Right ventricle myocardium inferior (tissue), 1 donor: ENCODE measurements at regions not wholly inside any gene's neighbourhood (a gene's known extent, or its start where the extent isn't known, plus 50 kb on each side); places are given as distances from the start of the nearest gene placed in this dataset.
"Not testable (repeated sequence)": the region's sequence is repeated elsewhere in the genome, so short reads cannot be mapped to it uniquely, and the experiment has no call there.

Experiments used
- ATAC-seq: fragments of 200-7000 bp; cut with Tn5 transposase; one replicate; pipeline ENCODE4 v1.9.1; 2020; ENCODE audit warnings: mild to moderate bottlenecking, moderate library complexity
- DNase-seq: peaks from one replicate; pipeline ENCODE4 v3.0.0; 2021; ENCODE audit errors: missing footprints
- intact Hi-C: fragments of 100-400 bp; cut with DNase I; formaldehyde crosslinking; loops from one replicate; pipeline ENCODE4 v1.11.0; 2022
- donor health status: DM: no; HTN: yes; CAD: no; lungs with severe emphysema.

- DNase-seq (no peak), ATAC-seq (no peak)
- intact Hi-C loops: loop anchor here (5.0 kb wide), 1 partner anchor 65 kb away; the partner anchor contains the start of gene KLF15
These were observed 64.7 kb downstream of the KLF15 start for GRCh38 chr3:126292318-126293070.

DNA sequence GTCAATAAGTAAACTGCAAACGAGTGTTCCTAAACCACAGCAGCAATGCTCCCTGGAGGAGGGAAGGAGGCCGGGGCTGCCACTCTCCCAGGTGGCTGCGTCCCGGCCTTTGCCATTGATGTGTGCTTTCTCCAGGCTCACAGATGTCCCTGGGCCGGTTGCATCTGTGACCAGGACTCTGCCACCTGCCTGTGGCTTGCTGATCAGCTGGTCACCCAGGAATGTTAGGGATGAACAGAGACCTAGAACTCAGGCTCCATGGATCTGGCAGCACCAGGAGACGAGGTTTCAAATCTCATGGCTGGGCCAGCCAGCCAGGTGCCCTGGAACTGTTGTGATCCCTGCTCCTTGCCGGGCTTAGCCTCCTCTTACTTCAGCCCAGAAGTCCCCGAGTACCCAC, 65.7 kb downstream of the KLF15 start:
- ATAC-seq (no peak), DNase-seq (no peak)
- intact Hi-C loops: loop anchor here (5.0 kb wide), 1 partner anchor 66 kb away; the partner anchor contains the start of gene KLF15

- DNase-seq: no peak
- intact Hi-C loops: loop anchor here (5.0 kb wide), 1 partner anchor 66 kb away; the partner anchor contains the start of gene KLF15
- ATAC-seq: no peak
These were observed 66.1 kb downstream of the KLF15 start for GRCh38 chr3:126291061-126291460.

DNA sequence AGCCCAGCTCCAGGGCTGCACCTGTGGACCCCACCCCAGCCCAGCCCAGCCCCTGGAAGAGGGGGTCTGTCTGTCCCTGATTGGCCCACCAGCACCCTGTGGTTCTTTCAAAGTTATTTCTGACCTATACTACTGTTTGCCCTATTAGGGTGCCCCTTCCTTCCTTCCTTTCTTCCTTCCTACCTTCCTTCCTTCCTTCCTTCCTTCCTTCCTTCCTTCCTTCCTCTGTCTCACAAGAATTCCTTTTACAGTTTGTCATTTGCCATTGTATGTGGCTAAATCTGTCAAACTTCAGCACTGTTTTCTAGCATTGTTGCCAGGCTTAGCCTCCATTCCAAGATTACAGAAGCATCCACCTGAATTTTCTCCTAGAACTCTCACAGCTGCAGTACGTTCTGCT, 66.9 kb downstream of the KLF15 start:
- ATAC-seq (no peak), DNase-seq (no peak)
- intact Hi-C loops: loop anchor here (5.0 kb wide), 1 partner anchor 67 kb away; the partner anchor contains the start of gene KLF15

DNA sequence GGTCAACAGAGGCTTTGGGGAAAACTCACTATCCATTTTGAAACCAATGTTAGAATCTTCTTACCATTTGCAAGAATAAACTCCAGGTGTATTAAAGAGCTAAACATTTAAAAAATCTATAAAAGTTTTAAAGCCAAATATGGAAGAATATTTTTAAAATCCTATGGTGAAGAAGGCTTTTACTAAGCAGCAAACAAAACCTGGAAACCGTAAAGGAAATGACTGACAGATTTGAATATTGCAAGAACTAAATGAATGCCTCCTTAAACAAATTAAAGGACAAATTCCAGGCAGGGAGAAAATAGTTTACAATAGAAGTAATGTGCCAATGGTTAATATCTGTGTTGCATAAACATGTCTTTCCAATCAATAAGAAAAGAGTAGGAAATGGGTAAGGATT, 68.1 kb downstream of the KLF15 start:
- intact Hi-C loops: no loop called here
- DNase-seq (no peak), ATAC-seq (no peak)

GRCh38 chr3:126288314-126288713, 68.9 kb downstream of the KLF15 start:
- DNase-seq (no peak), ATAC-seq (peak; percentile 76)
- intact Hi-C loops: loop anchor here (1.0 kb wide), 1 partner anchor 18 kb away; no protein-coding TSS in a partner anchor

DNA sequence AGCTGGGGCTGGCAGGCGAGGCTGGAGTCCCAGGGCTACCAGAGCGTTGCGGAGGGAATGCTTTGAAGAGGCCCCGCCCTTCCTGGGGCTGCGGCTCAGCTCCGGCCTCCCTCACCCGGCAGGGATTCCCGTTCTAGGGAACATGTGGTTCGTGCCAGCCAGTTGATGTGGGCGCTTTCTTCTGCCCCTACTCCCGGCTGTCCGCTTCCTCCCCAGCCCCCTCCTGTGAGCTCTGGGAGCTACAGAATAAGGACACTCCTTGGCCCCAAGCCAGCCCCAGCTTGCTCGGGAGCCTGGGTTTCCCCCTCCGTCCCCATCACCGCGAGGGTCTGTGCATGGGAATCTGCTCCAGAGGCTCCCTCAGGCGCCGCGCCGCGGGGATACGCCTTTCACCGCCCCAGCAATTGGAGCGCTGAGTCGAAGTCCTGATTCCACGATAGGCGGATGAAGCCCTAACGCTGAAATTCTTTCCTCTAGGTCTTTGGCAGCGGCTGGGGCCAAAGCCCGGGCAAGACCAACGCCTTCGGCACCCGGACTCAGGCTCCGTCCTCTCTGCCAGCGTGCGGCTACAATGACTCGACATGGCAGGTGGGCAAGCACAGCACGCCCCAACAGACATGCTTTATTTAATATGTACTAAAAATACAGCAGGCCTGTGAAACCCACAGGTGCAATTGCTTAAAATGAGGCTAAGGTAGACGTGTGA, 69.5 kb downstream of the KLF15 start:
- intact Hi-C loops: loop anchor here (1.0 kb wide), 1 partner anchor 17 kb away; no protein-coding TSS in a partner anchor
- ATAC-seq (peak; percentile 90), DNase-seq (peak; percentile 81)

- intact Hi-C loops: no loop called here
- ATAC-seq: peak; percentile 18
These were observed 70.1 kb downstream of the KLF15 start for GRCh38 chr3:126287171-126287535.

GRCh38 chr3:126285369-126285768, 71.8 kb downstream of the KLF15 start:
- ATAC-seq: no peak
- DNase-seq: no peak
- intact Hi-C loops: no loop called here

More at GRCh38 chr3:126287171-126287535, 70.1 kb downstream of the KLF15 start:
- no peak for DNase-seq

DNA sequence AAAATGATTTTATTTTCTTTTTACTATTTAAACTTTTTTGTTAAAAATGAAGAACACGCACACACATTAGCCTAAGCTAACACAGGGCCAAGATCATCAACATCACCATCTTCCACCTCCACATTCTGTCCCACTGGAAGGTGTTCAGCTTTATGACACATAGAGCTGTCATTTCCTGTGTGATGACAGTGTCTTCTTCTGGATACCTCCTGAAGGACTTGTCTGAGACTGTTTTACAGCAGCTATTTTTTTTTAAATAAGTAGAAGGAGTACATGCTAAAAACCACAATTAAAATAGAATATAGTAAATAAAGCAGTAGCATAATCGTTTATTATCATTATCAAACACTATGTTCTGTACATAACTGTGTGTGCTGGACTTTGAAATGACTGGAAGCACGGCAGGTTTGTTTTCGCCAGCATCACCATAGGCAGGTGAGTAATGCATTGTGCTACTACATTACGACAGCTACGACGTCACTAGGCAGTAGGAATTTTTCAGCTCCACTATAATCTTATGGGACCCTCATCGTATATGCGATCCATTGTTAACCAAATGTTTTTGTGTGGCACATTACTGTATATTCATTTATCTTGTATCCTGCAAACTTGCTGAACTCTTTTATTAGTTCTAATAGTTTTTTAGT, 72.8 kb downstream of the KLF15 start:
- no peak for ATAC-seq
- no peak for DNase-seq
- intact Hi-C loops: no loop called here

- DNase-seq, intact Hi-C loops, ATAC-seq: not testable (repeated sequence)
These were observed 73.6 kb downstream of the KLF15 start for GRCh38 chr3:126283651-126284050.

GRCh38 chr3:126279853-126280252, 77.4 kb downstream of the KLF15 start:
- intact Hi-C loops: no loop called here
- DNase-seq: no peak
- no peak for ATAC-seq

DNA sequence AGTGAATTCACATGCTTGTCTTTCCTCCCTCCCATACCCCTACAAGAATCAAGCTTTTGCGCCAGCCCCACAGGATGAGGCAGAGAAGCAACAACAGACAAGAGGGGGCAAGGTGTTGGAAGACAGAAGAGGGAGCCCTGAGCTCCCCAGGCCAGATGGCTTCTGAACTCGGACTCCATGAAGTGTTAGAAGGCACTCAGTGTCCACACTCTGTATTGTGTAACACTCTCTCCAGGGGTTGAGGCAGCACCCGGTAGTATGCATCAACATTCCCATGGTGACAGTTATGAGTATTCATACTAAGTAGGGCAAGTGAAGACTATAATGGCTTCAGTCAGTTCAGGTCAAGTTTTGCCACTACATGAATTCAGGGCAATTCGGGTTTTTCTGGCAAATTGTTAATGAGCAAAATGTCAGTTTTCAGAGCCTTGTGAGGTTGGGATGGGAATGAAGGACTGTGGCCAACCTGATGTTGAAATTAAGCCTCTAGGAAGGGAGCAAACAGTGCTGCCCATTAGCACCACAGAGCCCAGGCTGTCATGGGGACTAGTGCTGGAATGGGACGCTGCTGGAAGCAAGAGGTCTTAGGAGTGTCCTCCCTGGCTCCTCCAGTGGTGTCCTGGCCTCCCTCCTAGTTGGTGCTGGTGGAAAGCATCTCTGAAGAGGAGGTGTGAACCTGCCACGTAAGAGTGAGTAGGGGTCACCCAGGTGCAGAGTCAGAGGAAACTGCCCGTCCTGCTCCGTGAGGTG, 79.4 kb downstream of the KLF15 start:
- intact Hi-C loops: no loop called here
- DNase-seq (no peak), ATAC-seq (peak; percentile 77)

- DNase-seq (no peak), ATAC-seq (no peak)
- intact Hi-C loops: no loop called here
These were observed 81.6 kb downstream of the KLF15 start for GRCh38 chr3:126275620-126275904.

GRCh38 chr3:126274735-126275619, 82.2 kb downstream of the KLF15 start:
- no peak for ATAC-seq
- intact Hi-C loops: no loop called here
- no peak for DNase-seq

DNA sequence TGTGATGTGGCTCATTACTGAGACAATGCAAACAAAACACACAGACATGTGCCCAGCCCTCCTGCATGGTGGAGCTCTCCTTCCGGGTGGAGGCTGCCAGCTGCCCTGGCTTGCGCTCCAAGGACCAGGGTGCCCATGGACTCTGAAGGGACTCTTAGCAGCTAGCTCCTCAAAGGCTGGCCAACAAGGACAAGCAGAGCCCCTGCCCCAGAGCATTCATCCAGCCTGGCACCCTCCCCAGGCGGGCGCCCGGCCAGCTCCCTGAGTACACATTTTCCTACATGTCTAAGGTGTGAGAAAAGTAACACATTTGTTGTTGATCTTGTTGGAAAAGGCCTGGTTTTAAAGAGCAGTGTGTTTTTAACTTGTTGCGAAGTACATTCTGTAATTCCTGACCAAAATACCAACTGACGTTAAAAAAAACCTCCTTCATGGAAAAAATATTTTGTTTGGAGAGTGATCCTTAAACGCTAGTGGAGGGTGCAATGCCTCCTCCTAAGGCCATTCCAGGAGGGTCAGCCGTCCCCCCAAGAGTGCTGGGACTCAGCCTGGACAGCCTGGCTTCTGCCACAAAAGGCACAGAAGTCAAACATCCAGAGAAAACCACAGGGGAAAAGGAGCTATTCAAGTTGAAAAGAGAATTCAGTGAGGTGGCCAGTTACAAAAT, 86.9 kb downstream of the KLF15 start:
- ATAC-seq (peak; percentile 52), DNase-seq (peak; percentile 84)
- intact Hi-C loops: loop anchor here (1.0 kb wide), 1 partner anchor 18 kb away; no protein-coding TSS in a partner anchor

GRCh38 chr3:126269354-126269753, 87.9 kb downstream of the KLF15 start:
- ATAC-seq (no peak), DNase-seq (no peak)
- intact Hi-C loops: loop anchor here (5.0 kb wide), 1 partner anchor 203 kb away; no protein-coding TSS in a partner anchor
